ENCODE measurements at regions not wholly inside any gene's neighbourhood (a gene's known extent, or its start where the extent isn't known, plus 50 kb on each side); places are given as distances from the start of the nearest gene placed in this dataset.
"Not testable (repeated sequence)": the region's sequence is repeated elsewhere in the genome, so short reads cannot be mapped to it uniquely, and the experiment has no call there.

DNA sequence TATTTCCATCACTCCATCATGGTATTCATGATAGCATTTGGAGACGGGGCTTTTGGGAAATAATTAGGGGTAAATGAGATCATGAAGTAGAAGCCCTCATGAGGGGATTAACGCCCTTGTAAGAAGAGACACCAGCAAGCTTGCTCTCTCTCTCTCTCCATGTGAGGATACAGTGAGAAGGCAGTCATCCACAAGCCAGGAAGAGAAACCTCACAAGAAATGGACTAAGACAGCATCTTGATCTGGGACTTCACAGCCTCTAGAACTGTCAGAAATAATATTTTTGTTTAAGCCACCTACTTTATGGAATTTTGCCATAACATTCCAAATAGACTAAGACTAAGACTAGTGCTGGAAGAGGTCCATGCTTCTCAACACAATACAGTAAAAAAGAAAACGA, 464.6 kb upstream of the GCFC2 start:
- H3K9me3 ChIP-seq (replicated peaks in 1 of 2; ENCODE audit: control insufficient read depth in 1 of 2, insufficient read depth in 1 of 2, low read length in 2 of 2) = peaks cover 4 to 6% of the 10 kb centered on the region in 2 donors
- intact Hi-C loops (cut with micrococcal nuclease) = no loop called here
- H3K4me3 Mint-ChIP-seq = no peak overlapping the region
- no peak overlapping the region for H3K27ac ChIP-seq (ENCODE audit: low read depth in 1 of 2, low read length in 2 of 2)
- no peak overlapping the region for H2AFZ ChIP-seq (ENCODE audit: insufficient read depth, low read depth, low read length, poor library complexity, severe bottlenecking)
- DNase-seq = no peak
- TF ChIP-seq, protein P1, sequence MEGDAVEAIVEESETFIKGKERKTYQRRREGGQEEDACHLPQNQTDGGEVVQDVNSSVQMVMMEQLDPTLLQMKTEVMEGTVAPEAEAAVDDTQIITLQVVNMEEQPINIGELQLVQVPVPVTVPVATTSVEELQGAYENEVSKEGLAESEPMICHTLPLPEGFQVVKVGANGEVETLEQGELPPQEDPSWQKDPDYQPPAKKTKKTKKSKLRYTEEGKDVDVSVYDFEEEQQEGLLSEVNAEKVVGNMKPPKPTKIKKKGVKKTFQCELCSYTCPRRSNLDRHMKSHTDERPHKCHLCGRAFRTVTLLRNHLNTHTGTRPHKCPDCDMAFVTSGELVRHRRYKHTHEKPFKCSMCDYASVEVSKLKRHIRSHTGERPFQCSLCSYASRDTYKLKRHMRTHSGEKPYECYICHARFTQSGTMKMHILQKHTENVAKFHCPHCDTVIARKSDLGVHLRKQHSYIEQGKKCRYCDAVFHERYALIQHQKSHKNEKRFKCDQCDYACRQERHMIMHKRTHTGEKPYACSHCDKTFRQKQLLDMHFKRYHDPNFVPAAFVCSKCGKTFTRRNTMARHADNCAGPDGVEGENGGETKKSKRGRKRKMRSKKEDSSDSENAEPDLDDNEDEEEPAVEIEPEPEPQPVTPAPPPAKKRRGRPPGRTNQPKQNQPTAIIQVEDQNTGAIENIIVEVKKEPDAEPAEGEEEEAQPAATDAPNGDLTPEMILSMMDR (IDR thresholded peaks at IDR 0.05) = no peak
- H3K27me3 Mint-ChIP-seq (ENCODE audit: low read depth in 3 of 3) = no peaks in the 10 kb centered on the region
- no peaks in the 10 kb centered on the region for H3K36me3 ChIP-seq (replicated peaks in 1 of 2; ENCODE audit: control insufficient read depth in 1 of 2, insufficient read depth in 2 of 2, low read length in 2 of 2)
- H3K4me3 ChIP-seq (replicated peaks in 1 of 3; ENCODE audit: low read depth in 2 of 3, low read length in 3 of 3) = no peak overlapping the region
- WGBS (ENCODE audit: insufficient coverage) = no CpG with 5 or more reads among the region's 3 CpGs
- no peaks in the 10 kb centered on the region for H3K36me3 Mint-ChIP-seq
- H3K4me2 ChIP-seq (replicated peaks; ENCODE audit: extremely low read depth, low read length, poor library complexity, severe bottlenecking) = no peak overlapping the region
- H3K79me2 ChIP-seq (ENCODE audit: insufficient read depth, low read length) = no peaks in the 10 kb centered on the region
- H3K4me1 ChIP-seq (ENCODE audit: control insufficient read depth in 1 of 2, insufficient read depth in 2 of 2, low read length in 2 of 2) = no peaks in the 10 kb centered on the region
- no peaks in the 10 kb centered on the region for H3K4me1 Mint-ChIP-seq
- peaks cover 5 to 23% (median 11%) of the 10 kb centered on the region in 7 donors for H3K9me3 Mint-ChIP-seq
- no peaks in the 10 kb centered on the region for H3K27me3 ChIP-seq (ENCODE audit: control insufficient read depth in 2 of 2, insufficient read depth in 2 of 2, low read length in 2 of 2)
- no peak overlapping the region for H3K27ac Mint-ChIP-seq
- no peak overlapping the region for H3K9ac ChIP-seq (ENCODE audit: insufficient read depth, low read length, poor library complexity, severe bottlenecking)
- H4K20me1 ChIP-seq (ENCODE audit: insufficient read depth, low read length) = no peaks in the 10 kb centered on the region

DNA sequence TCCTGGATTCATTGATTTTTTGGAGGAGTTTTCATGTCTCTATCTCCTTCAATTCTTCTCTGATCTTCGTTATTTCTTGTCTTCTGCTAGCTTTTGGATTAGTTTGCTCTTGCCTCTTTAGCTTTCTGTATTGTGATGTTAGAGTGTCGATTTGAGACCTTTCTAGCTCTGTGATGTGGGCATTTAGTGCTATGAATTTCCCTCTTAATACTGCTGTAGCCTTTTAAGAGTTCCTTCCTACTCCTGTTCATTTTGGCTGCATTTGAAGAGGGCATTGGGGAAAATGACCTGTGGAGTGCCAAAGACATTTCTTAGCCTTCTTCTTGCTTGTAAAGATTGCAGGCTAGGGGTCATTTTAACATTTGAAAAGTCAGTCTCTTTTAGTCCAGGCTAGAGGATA, 463.8 kb upstream of the GCFC2 start:
- TF ChIP-seq, protein P1 (IDR thresholded peaks at IDR 0.05) = no peak
- Mint-ChIP-seq H3K27ac (no peak overlapping the region), H3K9me3 (peaks cover 5 to 23% (median 11%) of the 10 kb centered on the region in 7 donors), H3K27me3 (ENCODE audit: low read depth in 3 of 3) (no peaks in the 10 kb centered on the region), H3K4me3 (no peak overlapping the region), H3K36me3 (no peaks in the 10 kb centered on the region), H3K4me1 (no peaks in the 10 kb centered on the region)
- no peaks in the 10 kb centered on the region for H3K79me2 ChIP-seq (ENCODE audit: insufficient read depth, low read length)
- no peak overlapping the region for H3K4me2 ChIP-seq (replicated peaks; ENCODE audit: extremely low read depth, low read length, poor library complexity, severe bottlenecking)
- no peak overlapping the region for H3K27ac ChIP-seq (ENCODE audit: low read depth in 1 of 2, low read length in 2 of 2)
- no peaks in the 10 kb centered on the region for H3K27me3 ChIP-seq (ENCODE audit: control insufficient read depth in 2 of 2, insufficient read depth in 2 of 2, low read length in 2 of 2)
- intact Hi-C loops (cut with micrococcal nuclease) = no loop called here
- H3K36me3 ChIP-seq (replicated peaks in 1 of 2; ENCODE audit: control insufficient read depth in 1 of 2, insufficient read depth in 2 of 2, low read length in 2 of 2) = no peaks in the 10 kb centered on the region
- H3K9me3 ChIP-seq (replicated peaks in 1 of 2; ENCODE audit: control insufficient read depth in 1 of 2, insufficient read depth in 1 of 2, low read length in 2 of 2) = peaks cover 4 to 6% of the 10 kb centered on the region in 2 donors
- DNase-seq = no peak
- H3K9ac ChIP-seq (ENCODE audit: insufficient read depth, low read length, poor library complexity, severe bottlenecking) = no peak overlapping the region
- no peaks in the 10 kb centered on the region for H4K20me1 ChIP-seq (ENCODE audit: insufficient read depth, low read length)
- no peaks in the 10 kb centered on the region for H3K4me1 ChIP-seq (ENCODE audit: control insufficient read depth in 1 of 2, insufficient read depth in 2 of 2, low read length in 2 of 2)
- H3K4me3 ChIP-seq (replicated peaks in 1 of 3; ENCODE audit: low read depth in 2 of 3, low read length in 3 of 3) = no peak overlapping the region
- no CpG with 5 or more reads among the region's 2 CpGs for WGBS (ENCODE audit: insufficient coverage)
- no peak overlapping the region for H2AFZ ChIP-seq (ENCODE audit: insufficient read depth, low read depth, low read length, poor library complexity, severe bottlenecking)

DNA sequence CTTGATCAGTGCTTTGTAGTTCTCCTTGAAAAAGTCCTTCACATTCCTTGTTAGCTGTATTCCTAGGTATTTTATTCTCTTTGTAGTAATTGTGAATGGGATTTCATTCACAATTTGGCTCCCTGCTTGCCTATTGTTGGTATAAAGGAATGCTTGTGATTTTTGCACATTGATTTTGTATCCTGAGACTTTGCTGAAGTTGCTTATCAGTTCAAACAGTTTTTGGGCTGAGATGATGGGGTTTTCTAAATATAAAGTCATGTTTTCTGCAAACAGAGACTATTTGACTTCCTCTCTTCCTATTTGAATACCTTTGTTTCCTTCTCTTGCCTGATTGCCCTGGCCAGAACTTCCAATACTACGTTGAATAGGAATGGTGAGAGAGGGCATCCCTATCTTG, 462.5 kb upstream of the GCFC2 start:
- H4K20me1 ChIP-seq (ENCODE audit: insufficient read depth, low read length); H3K4me3 Mint-ChIP-seq; H3K4me2 ChIP-seq (replicated peaks; ENCODE audit: extremely low read depth, low read length, poor library complexity, severe bottlenecking); H3K27me3 Mint-ChIP-seq (ENCODE audit: low read depth in 3 of 3); H3K27ac ChIP-seq (ENCODE audit: low read depth in 1 of 2, low read length in 2 of 2); H3K36me3 ChIP-seq (replicated peaks in 1 of 2; ENCODE audit: control insufficient read depth in 1 of 2, insufficient read depth in 2 of 2, low read length in 2 of 2); H3K27me3 ChIP-seq (ENCODE audit: control insufficient read depth in 2 of 2, insufficient read depth in 2 of 2, low read length in 2 of 2); DNase-seq; H3K4me3 ChIP-seq (replicated peaks in 1 of 3; ENCODE audit: low read depth in 2 of 3, low read length in 3 of 3); H3K27ac Mint-ChIP-seq; H3K36me3 Mint-ChIP-seq; H3K4me1 ChIP-seq (ENCODE audit: control insufficient read depth in 1 of 2, insufficient read depth in 2 of 2, low read length in 2 of 2); H3K9ac ChIP-seq (ENCODE audit: insufficient read depth, low read length, poor library complexity, severe bottlenecking); H3K4me1 Mint-ChIP-seq; H2AFZ ChIP-seq (ENCODE audit: insufficient read depth, low read depth, low read length, poor library complexity, severe bottlenecking); H3K79me2 ChIP-seq (ENCODE audit: insufficient read depth, low read length); H3K9me3 ChIP-seq (replicated peaks in 1 of 2; ENCODE audit: control insufficient read depth in 1 of 2, insufficient read depth in 1 of 2, low read length in 2 of 2); intact Hi-C loops (cut with micrococcal nuclease): not testable (repeated sequence)
- H3K9me3 Mint-ChIP-seq = peaks cover 3 to 19% (median 7%) of the 10 kb centered on the region in 7 donors
- no CpG with 5 or more reads among the region's 1 CpG for WGBS (ENCODE audit: insufficient coverage)
